ENCODE measurements at regions not wholly inside any gene's neighbourhood (a gene's known extent, or its start where the extent isn't known, plus 50 kb on each side); places are given as distances from the start of the nearest gene placed in this dataset.

DNA sequence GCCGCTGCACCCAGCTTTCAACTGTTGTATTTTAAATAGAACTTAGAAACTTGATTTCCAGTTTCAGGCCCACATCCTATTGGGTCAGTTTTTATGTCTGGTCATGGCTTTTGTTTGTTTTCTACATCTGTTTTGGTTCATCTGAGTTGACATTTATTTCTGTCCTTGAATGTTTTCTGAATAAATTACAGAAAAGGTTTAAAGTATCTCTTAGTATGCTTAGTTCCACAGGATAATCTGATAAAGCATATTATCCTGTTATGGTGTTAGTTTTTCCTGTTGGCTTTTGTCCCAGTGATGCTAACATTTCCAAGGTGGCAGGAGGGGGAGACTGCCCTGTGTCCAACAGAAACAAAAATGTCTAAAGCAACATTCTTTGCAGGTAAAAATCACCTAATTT is 733.2 kb downstream of the INHBA start:
- Mint-ChIP-seq H3K36me3 (ENCODE audit: insufficient read depth, unreplicated experiment) (no peaks in the 10 kb centered on the region), H3K27ac (ENCODE audit: low read depth, unreplicated experiment) (no peak overlapping the region), H3K9me3 (ENCODE audit: unreplicated experiment) (no peaks in the 10 kb centered on the region), H3K4me1 (ENCODE audit: insufficient read depth, unreplicated experiment) (no peaks in the 10 kb centered on the region), H3K4me3 (ENCODE audit: unreplicated experiment) (no peak overlapping the region), H3K27me3 (ENCODE audit: insufficient read depth, unreplicated experiment) (no peaks in the 10 kb centered on the region)
- ChIA-PET CTCF (no interaction called here), POLR2A (no interaction called here)
- DNase-seq (ENCODE audit: unreplicated experiment): no peak
- TF ChIP-seq, protein P1, sequence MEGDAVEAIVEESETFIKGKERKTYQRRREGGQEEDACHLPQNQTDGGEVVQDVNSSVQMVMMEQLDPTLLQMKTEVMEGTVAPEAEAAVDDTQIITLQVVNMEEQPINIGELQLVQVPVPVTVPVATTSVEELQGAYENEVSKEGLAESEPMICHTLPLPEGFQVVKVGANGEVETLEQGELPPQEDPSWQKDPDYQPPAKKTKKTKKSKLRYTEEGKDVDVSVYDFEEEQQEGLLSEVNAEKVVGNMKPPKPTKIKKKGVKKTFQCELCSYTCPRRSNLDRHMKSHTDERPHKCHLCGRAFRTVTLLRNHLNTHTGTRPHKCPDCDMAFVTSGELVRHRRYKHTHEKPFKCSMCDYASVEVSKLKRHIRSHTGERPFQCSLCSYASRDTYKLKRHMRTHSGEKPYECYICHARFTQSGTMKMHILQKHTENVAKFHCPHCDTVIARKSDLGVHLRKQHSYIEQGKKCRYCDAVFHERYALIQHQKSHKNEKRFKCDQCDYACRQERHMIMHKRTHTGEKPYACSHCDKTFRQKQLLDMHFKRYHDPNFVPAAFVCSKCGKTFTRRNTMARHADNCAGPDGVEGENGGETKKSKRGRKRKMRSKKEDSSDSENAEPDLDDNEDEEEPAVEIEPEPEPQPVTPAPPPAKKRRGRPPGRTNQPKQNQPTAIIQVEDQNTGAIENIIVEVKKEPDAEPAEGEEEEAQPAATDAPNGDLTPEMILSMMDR (IDR thresholded peaks at IDR 0.05; ENCODE audit: unreplicated experiment): no peak
- intact Hi-C loops (cut with micrococcal nuclease): no loop called here
- BruUV-seq (replicated peaks): no TSS peak

DNA sequence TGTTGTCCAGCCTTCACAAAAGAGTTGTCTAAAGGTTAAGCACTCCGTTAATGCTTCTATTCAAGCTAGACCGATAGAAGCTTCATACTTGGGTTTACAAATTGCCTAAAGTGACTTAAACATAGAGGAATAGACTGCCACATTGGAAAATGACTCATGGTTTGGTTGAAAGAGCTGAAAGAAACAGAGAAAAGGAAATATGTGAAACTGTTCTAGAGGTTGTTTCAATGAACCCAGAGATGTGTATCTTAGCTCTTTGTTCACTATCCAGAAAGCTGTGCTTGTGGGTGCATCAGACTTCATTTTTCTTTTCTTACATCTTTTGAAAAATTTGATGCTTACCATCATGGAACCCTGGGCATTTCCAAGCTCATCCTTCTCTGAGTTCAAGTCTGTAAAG is 736.2 kb downstream of the INHBA start:
- DNase-seq (ENCODE audit: unreplicated experiment): no peak
- intact Hi-C loops (cut with micrococcal nuclease): no loop called here
- Mint-ChIP-seq H3K4me1 (ENCODE audit: insufficient read depth, unreplicated experiment) (no peaks in the 10 kb centered on the region), H3K27ac (ENCODE audit: low read depth, unreplicated experiment) (no peak overlapping the region), H3K4me3 (ENCODE audit: unreplicated experiment) (no peak overlapping the region), H3K27me3 (ENCODE audit: insufficient read depth, unreplicated experiment) (no peaks in the 10 kb centered on the region), H3K36me3 (ENCODE audit: insufficient read depth, unreplicated experiment) (no peaks in the 10 kb centered on the region), H3K9me3 (ENCODE audit: unreplicated experiment) (no peaks in the 10 kb centered on the region)
- BruUV-seq (replicated peaks): no TSS peak
- ChIA-PET POLR2A (no interaction called here), CTCF (interaction anchor here (0.9 kb wide), 1 partner anchor 108 kb away, joined by 5 read pairs; no protein-coding TSS in a partner anchor)
- TF ChIP-seq, protein P1 (IDR thresholded peaks at IDR 0.05; ENCODE audit: unreplicated experiment): no peak

DNA sequence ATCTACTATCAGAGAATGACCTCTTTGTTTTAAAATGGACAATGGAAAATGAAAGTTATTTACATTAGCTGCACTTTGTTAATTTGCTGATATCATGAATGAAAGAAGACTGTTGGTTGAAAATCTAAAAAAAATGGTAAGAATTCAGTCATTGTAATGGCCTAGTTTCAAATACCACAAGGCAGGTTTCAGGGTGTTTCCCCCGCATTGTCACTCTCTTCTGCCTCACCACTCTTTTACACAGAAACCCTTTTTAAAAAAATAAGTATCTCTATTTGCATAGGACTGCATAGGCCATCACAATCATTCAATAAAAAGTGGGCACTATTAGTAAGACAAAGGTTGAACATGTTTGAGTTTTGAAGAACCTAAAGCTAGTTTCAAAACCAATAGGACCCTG is 737.1 kb downstream of the INHBA start:
- BruUV-seq (replicated peaks): no TSS peak
- no peaks in the 10 kb centered on the region for H3K27me3 Mint-ChIP-seq (ENCODE audit: insufficient read depth, unreplicated experiment)
- no peak for DNase-seq (ENCODE audit: unreplicated experiment)
- ChIA-PET CTCF (interaction anchor here (0.6 kb wide), 1 partner anchor 733 kb away, joined by 3 read pairs; no protein-coding TSS in a partner anchor), POLR2A (interaction anchor here (0.6 kb wide), 1 partner anchor 127 kb away, joined by 3 read pairs; no protein-coding TSS in a partner anchor)
- H3K9me3 Mint-ChIP-seq (ENCODE audit: unreplicated experiment): no peaks in the 10 kb centered on the region
- intact Hi-C loops (cut with micrococcal nuclease): no loop called here
- H3K36me3 Mint-ChIP-seq (ENCODE audit: insufficient read depth, unreplicated experiment): no peaks in the 10 kb centered on the region
- no peaks in the 10 kb centered on the region for H3K4me1 Mint-ChIP-seq (ENCODE audit: insufficient read depth, unreplicated experiment)
- TF ChIP-seq, protein P1 (IDR thresholded peaks at IDR 0.05; ENCODE audit: unreplicated experiment): no peak
- no peak overlapping the region for H3K27ac Mint-ChIP-seq (ENCODE audit: low read depth, unreplicated experiment)
- no peak overlapping the region for H3K4me3 Mint-ChIP-seq (ENCODE audit: unreplicated experiment)

DNA sequence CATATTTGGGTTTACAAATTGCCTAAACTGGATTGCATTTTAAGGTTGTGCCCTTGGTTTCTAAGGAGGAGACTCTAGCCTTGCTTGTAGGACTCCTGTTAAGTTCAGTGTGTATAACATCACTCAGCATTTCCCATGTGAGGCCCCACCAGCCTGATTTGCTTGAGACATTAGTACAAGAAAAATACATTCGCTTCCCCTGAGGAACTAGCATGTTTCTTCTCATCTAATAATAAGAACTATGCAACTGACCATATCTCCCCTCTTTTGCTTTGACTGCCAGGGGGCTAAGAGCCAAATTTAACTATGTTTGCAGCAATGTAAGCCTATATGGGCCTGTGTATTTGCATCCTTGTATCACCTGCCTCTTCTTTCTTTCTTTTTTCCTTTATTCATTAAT is 737.9 kb downstream of the INHBA start:
- ChIA-PET CTCF (no interaction called here), POLR2A (no interaction called here)
- no peak overlapping the region for H3K4me3 Mint-ChIP-seq (ENCODE audit: unreplicated experiment)
- H3K4me1 Mint-ChIP-seq (ENCODE audit: insufficient read depth, unreplicated experiment): no peaks in the 10 kb centered on the region
- intact Hi-C loops (cut with micrococcal nuclease): no loop called here
- no peaks in the 10 kb centered on the region for H3K36me3 Mint-ChIP-seq (ENCODE audit: insufficient read depth, unreplicated experiment)
- no peaks in the 10 kb centered on the region for H3K27me3 Mint-ChIP-seq (ENCODE audit: insufficient read depth, unreplicated experiment)
- no TSS peak for BruUV-seq (replicated peaks)
- no peak overlapping the region for H3K27ac Mint-ChIP-seq (ENCODE audit: low read depth, unreplicated experiment)
- TF ChIP-seq, protein P1 (IDR thresholded peaks at IDR 0.05; ENCODE audit: unreplicated experiment): no peak
- no peak for DNase-seq (ENCODE audit: unreplicated experiment)
- no peaks in the 10 kb centered on the region for H3K9me3 Mint-ChIP-seq (ENCODE audit: unreplicated experiment)

Measured in MCF 10A (cell line).